Ovary (tissue), 3 donors: ENCODE measurements at regions not wholly inside any gene's neighbourhood (a gene's known extent, or its start where the extent isn't known, plus 50 kb on each side); places are given as distances from the start of the nearest gene placed in this dataset.
"Not testable (repeated sequence)": the region's sequence is repeated elsewhere in the genome, so short reads cannot be mapped to it uniquely, and the experiment has no call there.

Source experiments
- EP300 ChIP-seq: sonication (generic); formaldehyde crosslinking; IDR thresholded peaks from one replicate; pipeline ENCODE4 v1.6.1; 2017; ENCODE audit warnings: antibody characterized with exemption
- POLR2A ChIP-seq: fragments of 450-650 bp; IDR thresholded peaks from one replicate; pipeline ENCODE4 v1.6.1; 2017; ENCODE audit warnings: antibody characterized with exemption, mild to moderate bottlenecking, moderate library complexity
- TF ChIP-seq, protein P1 (sequence below), 3 donors: fragments of 450-650 bp in 2 of 3; fragments of 200-600 bp in 1 of 3; IDR thresholded peaks; one replicate each; pipeline versions ENCODE4 v1.5.1 to v1.8.0; 2016 to 2022; ENCODE audit warnings: antibody characterized with exemption in 3 of 3, mild to moderate bottlenecking in 1 of 3
- donor health status: DM: no; HTN: no; CAD: no.

DNA sequence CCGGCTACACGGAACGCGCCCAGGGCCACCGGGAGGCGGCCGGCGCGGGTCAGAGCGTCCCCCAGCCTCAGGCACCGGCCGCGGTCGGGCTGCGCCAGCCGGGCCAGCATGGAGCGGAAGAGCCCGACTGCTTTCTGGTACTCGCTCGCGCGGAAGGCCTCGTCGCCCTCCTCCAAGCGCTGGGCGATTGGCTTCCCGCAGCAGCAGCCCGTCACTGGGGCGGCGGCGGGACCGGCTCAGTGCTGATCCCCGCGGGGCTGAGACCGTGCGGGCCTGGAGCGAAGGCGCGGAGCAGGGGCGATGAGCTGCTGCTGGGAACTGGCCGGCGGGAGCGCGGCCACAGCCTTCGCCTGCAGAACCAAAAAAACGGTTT is 92.8 kb downstream of the POTEC start:
- TF ChIP-seq, protein P1, sequence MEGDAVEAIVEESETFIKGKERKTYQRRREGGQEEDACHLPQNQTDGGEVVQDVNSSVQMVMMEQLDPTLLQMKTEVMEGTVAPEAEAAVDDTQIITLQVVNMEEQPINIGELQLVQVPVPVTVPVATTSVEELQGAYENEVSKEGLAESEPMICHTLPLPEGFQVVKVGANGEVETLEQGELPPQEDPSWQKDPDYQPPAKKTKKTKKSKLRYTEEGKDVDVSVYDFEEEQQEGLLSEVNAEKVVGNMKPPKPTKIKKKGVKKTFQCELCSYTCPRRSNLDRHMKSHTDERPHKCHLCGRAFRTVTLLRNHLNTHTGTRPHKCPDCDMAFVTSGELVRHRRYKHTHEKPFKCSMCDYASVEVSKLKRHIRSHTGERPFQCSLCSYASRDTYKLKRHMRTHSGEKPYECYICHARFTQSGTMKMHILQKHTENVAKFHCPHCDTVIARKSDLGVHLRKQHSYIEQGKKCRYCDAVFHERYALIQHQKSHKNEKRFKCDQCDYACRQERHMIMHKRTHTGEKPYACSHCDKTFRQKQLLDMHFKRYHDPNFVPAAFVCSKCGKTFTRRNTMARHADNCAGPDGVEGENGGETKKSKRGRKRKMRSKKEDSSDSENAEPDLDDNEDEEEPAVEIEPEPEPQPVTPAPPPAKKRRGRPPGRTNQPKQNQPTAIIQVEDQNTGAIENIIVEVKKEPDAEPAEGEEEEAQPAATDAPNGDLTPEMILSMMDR (IDR thresholded peaks at IDR 0.05), result not testable (repeated sequence)
- not testable (repeated sequence) for TF ChIP-seq EP300, POLR2A
